Lower leg skin (tissue), 3 donors: ENCODE measurements at regions not wholly inside any gene's neighbourhood (a gene's known extent, or its start where the extent isn't known, plus 50 kb on each side); places are given as distances from the start of the nearest gene placed in this dataset.

Source experiments
- CTCF ChIP-seq, 3 donors: fragments of 450-650 bp; IDR thresholded peaks; one replicate each; pipeline ENCODE4 v1.5.1; 2016; ENCODE audit warnings: antibody characterized with exemption in 3 of 3, mild to moderate bottlenecking in 3 of 3, moderate library complexity in 2 of 3
- POLR2A ChIP-seq, 2 donors: fragments of 450-650 bp; IDR thresholded peaks; one replicate each; pipeline ENCODE4 v1.6.1; 2016 to 2017; ENCODE audit warnings: antibody characterized with exemption in 2 of 2, mild to moderate bottlenecking in 1 of 2, moderate library complexity in 1 of 2

DNA sequence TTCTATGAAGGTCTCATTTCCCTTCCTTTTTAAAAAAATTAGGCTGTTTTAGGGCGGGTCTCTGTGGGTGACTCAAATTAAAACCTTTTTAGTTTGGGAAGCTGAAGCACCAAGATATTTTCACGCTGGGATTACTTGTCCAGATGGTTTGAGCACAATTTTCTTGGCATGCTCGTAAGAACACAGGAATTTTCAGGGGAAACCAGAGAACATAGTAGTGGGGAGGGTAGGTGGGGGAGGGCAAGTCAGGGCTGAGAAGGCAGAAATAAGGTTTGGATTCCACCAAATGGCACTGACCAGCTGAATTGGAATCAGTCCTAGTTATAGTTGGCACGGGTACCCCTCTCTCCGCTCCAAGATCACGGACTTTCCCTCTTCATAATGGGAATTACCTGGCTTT, 97.3 kb upstream of the LRIG1 start:
- no peak for TF ChIP-seq POLR2A (IDR thresholded peaks at IDR 0.05)
- no peak for TF ChIP-seq CTCF (IDR thresholded peaks at IDR 0.05)
